ENCODE measurements at regions not wholly inside any gene's neighbourhood (a gene's known extent, or its start where the extent isn't known, plus 50 kb on each side); places are given as distances from the start of the nearest gene placed in this dataset.
"Not testable (repeated sequence)": the region's sequence is repeated elsewhere in the genome, so short reads cannot be mapped to it uniquely, and the experiment has no call there.

GRCh38 chr1:67530071-67530470 lies 99.9 kb upstream of the SERBP1 start:
- DNase-seq (ENCODE audit: low spot score) = no peak

GRCh38 chr1:67532452-67533216 lies 102.4 kb upstream of the SERBP1 start:
- DNase-seq (ENCODE audit: low spot score) = peak; percentile 78

GRCh38 chr1:67534627-67535065 lies 104.4 kb upstream of the SERBP1 start:
- no peak for DNase-seq (ENCODE audit: low spot score)

- peak; percentile 75 for DNase-seq (ENCODE audit: low spot score)
Measured at GRCh38 chr1:67535474-67535873, 105.3 kb upstream of the SERBP1 start.

GRCh38 chr1:67536957-67537666 lies 106.9 kb upstream of the SERBP1 start:
- no peak for DNase-seq (ENCODE audit: low spot score)

GRCh38 chr1:67537667-67538018 lies 107.4 kb upstream of the SERBP1 start:
- DNase-seq (ENCODE audit: low spot score) = no peak

- DNase-seq (ENCODE audit: low spot score) = no peak
Measured at GRCh38 chr1:67540025-67540732, 110.0 kb upstream of the SERBP1 start.

GRCh38 chr1:67540733-67541125 lies 110.5 kb upstream of the SERBP1 start:
- DNase-seq (ENCODE audit: low spot score) = no peak

- no peak for DNase-seq (ENCODE audit: low spot score)
Measured at GRCh38 chr1:67542747-67543146, 112.5 kb upstream of the SERBP1 start.

- DNase-seq (ENCODE audit: low spot score) = no peak
Measured at GRCh38 chr1:67544921-67545320, 114.7 kb upstream of the SERBP1 start.

GRCh38 chr1:67545364-67545763 lies 115.2 kb upstream of the SERBP1 start:
- no peak for DNase-seq (ENCODE audit: low spot score)

GRCh38 chr1:67551375-67551774 lies 121.2 kb upstream of the SERBP1 start:
- no peak for DNase-seq (ENCODE audit: low spot score)

GRCh38 chr1:67552336-67552759 lies 122.1 kb upstream of the SERBP1 start:
- no peak for DNase-seq (ENCODE audit: low spot score)

GRCh38 chr1:67554204-67554603 lies 124.0 kb upstream of the SERBP1 start:
- DNase-seq (ENCODE audit: low spot score) = not testable (repeated sequence)

GRCh38 chr1:67555461-67556296 lies 125.5 kb upstream of the SERBP1 start:
- DNase-seq (ENCODE audit: low spot score) = peak; percentile 34

- DNase-seq (ENCODE audit: low spot score) = no peak
Measured at GRCh38 chr1:67556297-67556900, 126.2 kb upstream of the SERBP1 start.

- no peak for DNase-seq (ENCODE audit: low spot score)
Measured at GRCh38 chr1:67557696-67558448, 127.1 kb upstream of the GADD45A start.

- DNase-seq (ENCODE audit: low spot score) = no peak
Measured at GRCh38 chr1:67558449-67559193, 126.4 kb upstream of the GADD45A start.

- DNase-seq (ENCODE audit: low spot score) = peak; percentile 17
Measured at GRCh38 chr1:67559222-67559700, 125.7 kb upstream of the GADD45A start.

Measured in iPS-NIHi11 (cell line).